ENCODE measurements at regions not wholly inside any gene's neighbourhood (a gene's known extent, or its start where the extent isn't known, plus 50 kb on each side); places are given as distances from the start of the nearest gene placed in this dataset.

DNA sequence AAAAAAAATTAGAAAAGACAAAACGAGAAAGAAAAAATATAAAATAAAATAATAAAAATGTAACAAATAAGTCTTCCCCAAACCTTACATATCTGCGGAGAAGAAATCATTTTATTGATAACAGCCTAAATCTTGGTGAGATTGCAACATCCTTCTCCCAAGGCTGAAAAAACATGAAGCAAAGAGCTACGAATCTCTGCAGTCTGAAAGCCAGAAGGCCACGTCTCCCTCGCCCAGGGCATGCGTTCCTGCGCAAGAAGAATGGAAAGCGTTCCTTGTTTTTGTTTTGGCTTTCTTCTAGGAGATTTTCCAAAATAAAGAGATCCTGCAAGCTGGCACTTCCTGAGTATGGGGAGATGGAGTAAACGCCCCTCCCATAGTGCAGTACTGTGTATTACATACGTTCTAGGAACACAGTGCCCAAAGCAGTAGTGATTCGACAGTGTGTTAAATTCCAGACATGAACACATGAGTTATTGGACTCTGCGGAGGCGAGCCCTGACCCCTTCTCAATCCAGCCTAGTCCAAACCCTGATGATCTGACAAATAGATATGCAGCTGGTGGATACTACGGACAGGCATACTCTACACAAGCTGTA is 126.7 kb upstream of the RREB1 start:
- intact Hi-C loops (cut with micrococcal nuclease; ENCODE audit: unreplicated experiment): no loop called here

DNA sequence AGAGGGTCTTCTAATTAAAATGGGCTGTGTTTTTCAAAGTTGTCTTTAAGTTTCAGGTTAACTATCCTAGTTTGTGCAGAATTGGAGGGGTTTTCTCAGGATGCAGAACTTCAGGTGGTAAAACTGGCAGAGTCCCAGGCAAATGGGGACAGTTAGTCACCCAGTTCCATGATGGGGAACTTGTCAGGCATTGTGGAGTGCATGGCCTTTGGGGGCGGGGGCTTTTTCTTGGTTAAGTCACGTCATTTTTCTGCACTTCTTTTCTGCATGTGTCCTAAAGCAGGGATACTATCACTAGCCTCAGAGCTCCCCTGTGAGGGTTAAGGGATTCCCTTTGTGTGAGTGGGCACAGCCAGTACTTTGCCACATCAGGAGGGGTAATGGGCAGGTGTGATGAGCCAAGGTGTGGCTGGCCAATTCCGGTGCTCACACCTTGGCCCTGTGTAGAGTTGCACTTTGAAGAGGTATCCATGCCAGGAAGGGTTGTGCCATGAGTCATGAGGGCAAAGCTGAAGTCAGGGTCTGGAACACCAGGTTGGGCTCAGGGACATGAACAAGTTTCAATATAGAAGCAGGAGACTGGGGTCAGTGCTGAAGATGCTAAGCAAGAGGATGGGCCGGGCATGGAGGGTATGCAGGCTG is 126.0 kb upstream of the RREB1 start:
- no TSS peak for BruUV-seq (replicated peaks)
- DNase-seq (ENCODE audit: low spot score): no peak
- Histone ChIP-seq H3K27ac (ENCODE audit: low read depth, low read length, poor library complexity, severe bottlenecking) (no peak overlapping the region), H3K36me3 (ENCODE audit: insufficient read depth, low read length, poor library complexity, severe bottlenecking) (no peaks in the 10 kb centered on the region), H3K4me3 (ENCODE audit: low read depth, low read length, poor library complexity, severe bottlenecking) (no peak overlapping the region), H3K4me1 (ENCODE audit: insufficient read depth, low read length, poor library complexity, severe bottlenecking) (no peaks in the 10 kb centered on the region), H3K27me3 (replicated peaks; ENCODE audit: insufficient read depth, low read depth, low read length, poor library complexity) (no peaks in the 10 kb centered on the region), H3K9me3 (ENCODE audit: low read depth, low read length, poor library complexity, severe bottlenecking) (no peaks in the 10 kb centered on the region)
- intact Hi-C loops (cut with micrococcal nuclease; ENCODE audit: unreplicated experiment): no loop called here
- TF ChIP-seq EZH2 (IDR thresholded peaks at IDR 0.05; ENCODE audit: borderline replicate concordance, low read depth, low read length, poor library complexity, severe bottlenecking): no peak
- TF ChIP-seq, protein P1, sequence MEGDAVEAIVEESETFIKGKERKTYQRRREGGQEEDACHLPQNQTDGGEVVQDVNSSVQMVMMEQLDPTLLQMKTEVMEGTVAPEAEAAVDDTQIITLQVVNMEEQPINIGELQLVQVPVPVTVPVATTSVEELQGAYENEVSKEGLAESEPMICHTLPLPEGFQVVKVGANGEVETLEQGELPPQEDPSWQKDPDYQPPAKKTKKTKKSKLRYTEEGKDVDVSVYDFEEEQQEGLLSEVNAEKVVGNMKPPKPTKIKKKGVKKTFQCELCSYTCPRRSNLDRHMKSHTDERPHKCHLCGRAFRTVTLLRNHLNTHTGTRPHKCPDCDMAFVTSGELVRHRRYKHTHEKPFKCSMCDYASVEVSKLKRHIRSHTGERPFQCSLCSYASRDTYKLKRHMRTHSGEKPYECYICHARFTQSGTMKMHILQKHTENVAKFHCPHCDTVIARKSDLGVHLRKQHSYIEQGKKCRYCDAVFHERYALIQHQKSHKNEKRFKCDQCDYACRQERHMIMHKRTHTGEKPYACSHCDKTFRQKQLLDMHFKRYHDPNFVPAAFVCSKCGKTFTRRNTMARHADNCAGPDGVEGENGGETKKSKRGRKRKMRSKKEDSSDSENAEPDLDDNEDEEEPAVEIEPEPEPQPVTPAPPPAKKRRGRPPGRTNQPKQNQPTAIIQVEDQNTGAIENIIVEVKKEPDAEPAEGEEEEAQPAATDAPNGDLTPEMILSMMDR (conservative IDR thresholded peaks at IDR 0.05; ENCODE audit: low read depth, low read length): no peak
- POLR2A ChIA-PET (ENCODE audit: low non-redundant PET): no interaction called here
- CTCF ChIA-PET: no interaction called here

More for the DNA sequence above, 126.7 kb upstream of the RREB1 start:
- ChIA-PET CTCF (no interaction called here), POLR2A (ENCODE audit: low non-redundant PET) (interaction anchor here (0.5 to 0.6 kb wide), 2 partner anchors 107 to 122 kb away, joined by 3 to 9 read pairs; no protein-coding TSS in a partner anchor)
- no peak for DNase-seq (ENCODE audit: low spot score)
- no peak overlapping the region for H3K27ac ChIP-seq (ENCODE audit: low read depth, low read length, poor library complexity, severe bottlenecking)
- H3K36me3 ChIP-seq (ENCODE audit: insufficient read depth, low read length, poor library complexity, severe bottlenecking): no peaks in the 10 kb centered on the region
- no peaks in the 10 kb centered on the region for H3K27me3 ChIP-seq (replicated peaks; ENCODE audit: insufficient read depth, low read depth, low read length, poor library complexity)
- no peaks in the 10 kb centered on the region for H3K9me3 ChIP-seq (ENCODE audit: low read depth, low read length, poor library complexity, severe bottlenecking)
- TF ChIP-seq, protein P1 (conservative IDR thresholded peaks at IDR 0.05; ENCODE audit: low read depth, low read length): no peak
- no peak for TF ChIP-seq EZH2 (IDR thresholded peaks at IDR 0.05; ENCODE audit: borderline replicate concordance, low read depth, low read length, poor library complexity, severe bottlenecking)
- no peak overlapping the region for H3K4me3 ChIP-seq (ENCODE audit: low read depth, low read length, poor library complexity, severe bottlenecking)
- BruUV-seq (replicated peaks): no TSS peak
- H3K4me1 ChIP-seq (ENCODE audit: insufficient read depth, low read length, poor library complexity, severe bottlenecking): no peaks in the 10 kb centered on the region

- no TSS peak for BruUV-seq (replicated peaks)
- TF ChIP-seq, protein P1 (conservative IDR thresholded peaks at IDR 0.05; ENCODE audit: low read depth, low read length): no peak
- TF ChIP-seq EZH2 (IDR thresholded peaks at IDR 0.05; ENCODE audit: borderline replicate concordance, low read depth, low read length, poor library complexity, severe bottlenecking): no peak
- no peak for DNase-seq (ENCODE audit: low spot score)
- Histone ChIP-seq H3K27me3 (replicated peaks; ENCODE audit: insufficient read depth, low read depth, low read length, poor library complexity) (no peaks in the 10 kb centered on the region), H3K9me3 (ENCODE audit: low read depth, low read length, poor library complexity, severe bottlenecking) (no peaks in the 10 kb centered on the region), H3K27ac (ENCODE audit: low read depth, low read length, poor library complexity, severe bottlenecking) (no peak overlapping the region), H3K36me3 (ENCODE audit: insufficient read depth, low read length, poor library complexity, severe bottlenecking) (no peaks in the 10 kb centered on the region), H3K4me3 (ENCODE audit: low read depth, low read length, poor library complexity, severe bottlenecking) (no peak overlapping the region), H3K4me1 (ENCODE audit: insufficient read depth, low read length, poor library complexity, severe bottlenecking) (no peaks in the 10 kb centered on the region)
- intact Hi-C loops (cut with micrococcal nuclease; ENCODE audit: unreplicated experiment): no loop called here
- ChIA-PET CTCF (no interaction called here), POLR2A (ENCODE audit: low non-redundant PET) (no interaction called here)
Measured at GRCh38 chr6:6982663-6983062, 125.1 kb upstream of the RREB1 start.
